Duodenal mucosa (tissue), 2 donors: ENCODE measurements at regions not wholly inside any gene's neighbourhood (a gene's known extent, or its start where the extent isn't known, plus 50 kb on each side); places are given as distances from the start of the nearest gene placed in this dataset.

Experiments
- H3K27ac ChIP-seq: one replicate; pipeline ENCODE4 v1.7.0; 2013; ENCODE audit warnings: low read depth, low read length
- H3K27me3 ChIP-seq, 2 donors: one replicate each; pipeline ENCODE4 v1.7.0; 2013; ENCODE audit warnings: low read length in 2 of 2, control low read depth in 1 of 2; ENCODE audit not compliant: insufficient read depth in 2 of 2, control insufficient read depth in 1 of 2
- H3K36me3 ChIP-seq, 2 donors: one replicate each; pipeline ENCODE4 v1.7.0; 2013; ENCODE audit warnings: low read length in 2 of 2, control low read depth in 1 of 2; ENCODE audit not compliant: insufficient read depth in 2 of 2, control insufficient read depth in 1 of 2
- H3K4me1 ChIP-seq, 2 donors: one replicate each; pipeline ENCODE4 v1.7.0; 2013; ENCODE audit warnings: low read length in 2 of 2, control low read depth in 1 of 2; ENCODE audit not compliant: insufficient read depth in 2 of 2, control insufficient read depth in 1 of 2
- H3K4me3 ChIP-seq, 2 donors: one replicate each; pipeline ENCODE4 v1.7.0; 2013; ENCODE audit warnings: low read length in 2 of 2, low read depth in 1 of 2
- H3K9ac ChIP-seq, 2 donors: one replicate each; pipeline ENCODE4 v1.7.0; 2013; ENCODE audit warnings: low read length in 2 of 2, low read depth in 1 of 2
- H3K9me3 ChIP-seq, 2 donors: one replicate each; pipeline ENCODE4 v1.7.0; 2013; ENCODE audit warnings: low read length in 2 of 2, control low read depth in 1 of 2; ENCODE audit not compliant: control insufficient read depth in 1 of 2

DNA sequence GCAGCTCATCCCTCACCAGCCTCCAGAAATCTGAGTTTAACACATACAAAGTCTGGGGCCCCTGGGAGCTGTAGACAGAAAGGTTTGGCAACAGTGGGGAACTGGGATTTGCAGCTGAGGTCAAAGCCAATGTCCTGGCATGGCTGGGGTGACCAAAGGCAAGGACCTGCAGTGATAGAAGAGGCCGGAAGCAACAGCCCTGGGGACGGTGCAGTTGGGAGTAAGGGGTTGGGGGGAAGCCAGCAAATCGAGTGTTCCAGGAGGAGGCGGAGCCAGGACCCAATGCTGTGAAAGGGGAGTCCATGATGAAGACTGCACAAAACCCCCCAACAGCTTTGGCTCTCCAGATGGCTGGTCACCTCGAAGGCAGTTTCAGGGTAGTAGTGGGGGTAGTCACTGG, 74.1 kb upstream of the SPATA12 start:
- Histone ChIP-seq H3K9ac (no peak overlapping the region), H3K27me3 (peaks cover 0 to 11% of the 10 kb centered on the region in 2 donors), H3K36me3 (no peaks in the 10 kb centered on the region), H3K27ac (no peak overlapping the region), H3K4me3 (no peak overlapping the region), H3K9me3 (no peaks in the 10 kb centered on the region), H3K4me1 (peaks cover 16 to 28% of the 10 kb centered on the region in 2 donors)

DNA sequence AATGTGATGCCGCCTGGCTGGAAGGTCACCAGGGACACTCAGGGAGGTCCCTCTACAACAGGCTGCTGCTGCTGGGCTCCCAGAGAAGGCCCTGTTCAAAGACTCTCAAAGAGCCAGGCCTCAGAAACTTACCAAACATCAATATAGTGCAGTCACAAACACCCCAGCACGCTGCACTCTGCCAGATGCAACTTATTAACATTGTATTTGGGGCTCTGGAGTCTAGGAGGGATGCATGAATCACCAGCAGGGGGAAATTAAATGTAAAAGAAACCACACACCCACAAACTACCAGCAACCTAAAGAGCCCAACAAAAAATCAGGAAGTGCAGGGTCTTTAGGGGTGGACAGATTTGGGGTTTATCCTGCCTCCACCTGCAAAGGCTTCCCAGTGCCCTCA, 74.6 kb upstream of the SPATA12 start:
- no peak overlapping the region for H3K4me3 ChIP-seq
- H3K4me1 ChIP-seq: peaks cover 13 to 24% of the 10 kb centered on the region in 2 donors
- H3K9me3 ChIP-seq: no peaks in the 10 kb centered on the region
- H3K9ac ChIP-seq: no peak overlapping the region
- H3K27me3 ChIP-seq: peaks cover 0 to 11% of the 10 kb centered on the region in 2 donors
- H3K36me3 ChIP-seq: no peaks in the 10 kb centered on the region
- H3K27ac ChIP-seq: no peak overlapping the region

DNA sequence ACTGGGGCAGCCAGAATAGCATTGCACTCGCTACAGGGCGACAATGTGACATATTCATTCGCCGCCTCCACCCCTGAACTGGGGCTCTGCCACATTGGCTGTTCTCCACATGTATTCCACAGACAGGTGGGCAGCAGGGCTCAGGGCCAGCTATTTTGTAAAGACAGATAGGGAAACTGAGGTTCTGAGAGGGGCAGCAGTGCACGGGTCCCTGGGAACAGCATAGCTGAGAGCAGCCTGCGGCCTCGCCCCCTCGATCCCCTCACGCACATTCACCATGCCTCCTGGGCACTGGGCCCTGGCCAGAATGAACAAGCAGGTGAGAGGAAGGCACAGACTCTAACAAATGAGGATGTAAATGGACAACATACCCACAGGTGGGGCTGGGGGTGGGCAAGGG, 75.0 kb upstream of the SPATA12 start:
- Histone ChIP-seq H3K4me1 (peaks cover 9 to 20% of the 10 kb centered on the region in 2 donors), H3K27ac (no peak overlapping the region)

DNA sequence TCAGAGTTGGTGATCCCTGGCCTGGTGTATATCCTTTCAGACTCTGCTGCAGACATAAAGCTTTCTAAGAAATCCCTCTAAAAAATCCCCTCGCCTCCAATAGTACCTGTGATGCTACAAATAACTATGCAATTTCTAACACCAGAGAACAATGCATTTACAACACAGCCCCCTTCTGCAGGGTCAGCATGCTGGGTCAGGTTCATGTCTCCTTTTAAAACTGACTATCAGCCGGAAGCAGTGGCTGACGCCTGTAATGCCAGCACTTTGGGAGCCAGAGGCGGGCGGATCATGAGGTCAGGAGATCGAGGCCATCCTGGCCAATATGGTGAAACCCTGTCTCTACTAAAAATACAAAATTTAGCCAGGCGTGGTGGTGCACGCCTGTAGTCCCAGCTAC, 77.0 kb upstream of the SPATA12 start:
- H3K27ac ChIP-seq: no peak overlapping the region
- H3K9me3 ChIP-seq: no peaks in the 10 kb centered on the region
- H3K27me3 ChIP-seq: no peaks in the 10 kb centered on the region
- peaks cover 0 to 1% of the 10 kb centered on the region in 2 donors for H3K4me1 ChIP-seq
- no peaks in the 10 kb centered on the region for H3K36me3 ChIP-seq
- H3K9ac ChIP-seq: no peak overlapping the region
- H3K4me3 ChIP-seq: no peak overlapping the region

More for the DNA sequence above, 75.0 kb upstream of the SPATA12 start:
- H3K36me3 ChIP-seq: no peaks in the 10 kb centered on the region
- H3K9ac ChIP-seq: no peak overlapping the region
- no peaks in the 10 kb centered on the region for H3K9me3 ChIP-seq
- no peak overlapping the region for H3K4me3 ChIP-seq
- H3K27me3 ChIP-seq: peaks cover 0 to 11% of the 10 kb centered on the region in 2 donors

DNA sequence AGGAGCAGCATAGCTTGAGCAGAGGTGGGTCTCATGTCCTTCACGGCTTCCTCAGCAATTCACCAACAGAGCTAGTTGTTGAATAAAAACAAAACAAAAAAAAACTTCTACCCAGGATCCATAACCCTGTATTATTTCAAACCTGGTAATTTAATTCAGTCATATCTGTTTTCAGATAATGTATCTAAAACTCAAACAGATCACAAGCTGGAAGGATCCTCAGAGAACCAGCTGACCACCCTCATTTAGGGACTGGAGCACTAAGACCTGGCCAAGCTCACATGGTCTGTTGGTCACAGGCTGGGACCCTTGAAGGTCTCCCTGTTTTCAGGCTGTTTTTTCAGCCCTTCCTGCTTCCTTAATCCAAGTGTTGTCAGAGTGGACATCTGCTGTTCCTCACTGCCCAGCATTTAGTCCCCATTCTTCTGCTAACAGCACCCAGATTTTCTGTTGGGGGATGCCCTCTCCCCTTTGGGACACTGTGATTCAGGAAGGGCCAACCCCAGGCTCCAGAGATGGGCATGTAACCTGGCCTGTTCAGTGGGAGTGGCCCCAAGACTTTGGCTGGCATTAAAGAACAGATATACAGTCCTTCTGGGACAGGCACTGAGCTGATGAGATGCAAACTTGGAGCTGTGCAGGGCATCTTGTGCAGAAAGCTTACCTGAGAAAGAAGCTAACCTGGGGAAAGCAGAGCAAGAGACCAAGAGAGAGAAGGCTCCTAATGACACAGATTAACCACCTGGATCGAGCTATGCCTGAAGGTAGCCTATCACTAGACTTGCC, 78.8 kb upstream of the SPATA12 start:
- Histone ChIP-seq H3K36me3 (no peaks in the 10 kb centered on the region), H3K27me3 (no peaks in the 10 kb centered on the region), H3K9ac (no peak overlapping the region), H3K4me1 (no peaks in the 10 kb centered on the region), H3K4me3 (no peak overlapping the region), H3K27ac (no peak overlapping the region), H3K9me3 (no peaks in the 10 kb centered on the region)

DNA sequence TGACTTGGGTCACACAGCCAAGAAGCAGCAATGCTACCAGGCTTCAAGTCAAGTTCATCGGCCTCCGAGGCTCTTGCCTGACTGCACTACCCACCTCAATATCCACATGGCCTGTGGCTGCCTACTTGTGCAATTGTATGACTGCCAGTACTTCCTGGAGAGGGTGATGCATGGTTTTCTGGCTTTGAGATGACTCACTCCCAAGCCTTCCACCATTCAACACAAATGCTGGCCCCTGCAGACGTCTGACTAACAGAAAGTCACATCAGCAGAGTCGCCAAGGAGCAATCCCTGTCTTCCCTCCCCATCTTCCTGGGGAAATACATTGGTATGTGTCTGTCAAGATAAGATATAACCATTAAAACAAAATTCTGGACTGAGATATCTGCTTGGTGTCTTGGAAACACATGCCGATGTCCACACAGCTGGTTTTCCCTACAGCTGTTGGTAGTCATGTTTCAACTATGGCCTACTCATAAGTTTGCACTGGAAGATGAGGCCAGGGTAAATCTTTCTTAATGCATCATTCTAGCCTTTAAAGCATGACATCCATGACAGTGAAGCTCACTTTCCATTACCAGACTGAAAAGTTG, 79.6 kb upstream of the SPATA12 start:
- H3K27ac ChIP-seq: no peak overlapping the region

DNA sequence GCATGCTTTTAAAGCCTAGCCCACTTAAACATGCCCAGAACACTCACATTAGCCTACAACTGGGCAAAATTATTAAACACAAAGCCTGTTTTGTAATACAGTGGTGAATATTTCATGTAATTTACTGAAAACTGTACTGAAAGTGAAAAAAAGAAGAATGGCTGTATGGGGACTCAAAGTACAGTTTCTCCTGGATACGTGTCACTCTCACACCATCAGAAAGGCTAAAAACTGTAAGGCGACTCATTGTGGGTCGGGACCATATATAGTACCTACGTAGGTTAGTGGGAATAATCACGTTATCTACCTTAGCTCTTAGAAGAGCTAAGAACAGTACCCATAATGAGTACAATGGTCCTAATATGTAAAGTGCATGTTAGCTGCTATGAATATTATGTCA, 80.2 kb upstream of the SPATA12 start:
- H3K9me3 ChIP-seq: no peaks in the 10 kb centered on the region
- H3K27ac ChIP-seq: no peak overlapping the region
- no peaks in the 10 kb centered on the region for H3K27me3 ChIP-seq
- no peaks in the 10 kb centered on the region for H3K36me3 ChIP-seq
- no peaks in the 10 kb centered on the region for H3K4me1 ChIP-seq
- H3K4me3 ChIP-seq: no peak overlapping the region
- no peak overlapping the region for H3K9ac ChIP-seq

More for the DNA sequence above, 79.6 kb upstream of the SPATA12 start:
- Histone ChIP-seq H3K9me3 (no peaks in the 10 kb centered on the region), H3K36me3 (no peaks in the 10 kb centered on the region), H3K4me1 (no peaks in the 10 kb centered on the region), H3K4me3 (no peak overlapping the region), H3K27me3 (no peaks in the 10 kb centered on the region), H3K9ac (no peak overlapping the region)

DNA sequence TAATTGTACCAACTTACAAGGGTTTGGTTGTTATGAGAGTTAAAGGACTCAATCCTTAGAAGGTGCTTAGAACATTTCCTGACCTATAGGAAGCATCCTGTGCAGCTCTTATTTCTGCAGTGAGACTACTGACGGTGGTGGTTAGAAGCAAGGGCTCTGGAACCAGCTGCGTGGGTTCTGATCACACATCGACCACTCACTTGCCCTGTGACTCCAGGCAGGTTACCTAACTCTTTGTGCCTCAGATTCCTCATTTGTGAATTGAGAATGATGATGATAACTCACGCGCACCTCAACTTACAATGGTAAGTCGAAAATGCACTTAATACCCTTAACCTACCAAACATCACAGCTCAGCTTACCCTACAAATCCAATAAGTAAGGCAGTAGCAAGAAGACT, 80.7 kb upstream of the SPATA12 start:
- H3K4me1 ChIP-seq: no peaks in the 10 kb centered on the region
- H3K36me3 ChIP-seq: no peaks in the 10 kb centered on the region
- no peak overlapping the region for H3K27ac ChIP-seq
- H3K27me3 ChIP-seq: no peaks in the 10 kb centered on the region
- H3K4me3 ChIP-seq: no peak overlapping the region
- no peaks in the 10 kb centered on the region for H3K9me3 ChIP-seq
- no peak overlapping the region for H3K9ac ChIP-seq

DNA sequence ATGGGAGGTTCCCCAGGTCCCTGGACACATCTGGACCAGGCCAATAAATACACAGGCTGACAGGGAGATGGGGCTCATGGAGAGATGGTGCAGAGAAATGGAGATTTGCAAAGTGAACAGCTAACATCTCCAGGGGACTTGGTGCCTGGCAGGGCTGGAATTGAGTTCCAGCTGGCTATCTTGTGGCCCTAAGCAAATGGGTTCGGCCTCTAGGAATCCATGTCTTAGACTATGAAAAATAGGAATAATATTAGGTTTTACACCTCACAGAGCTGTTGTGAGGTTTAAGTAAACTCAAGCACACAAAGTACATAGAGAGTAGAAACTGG, 82.9 kb upstream of the SPATA12 start:
- Histone ChIP-seq H3K4me3 (no peak overlapping the region), H3K9ac (no peak overlapping the region), H3K27me3 (no peaks in the 10 kb centered on the region), H3K4me1 (no peaks in the 10 kb centered on the region), H3K9me3 (no peaks in the 10 kb centered on the region), H3K36me3 (no peaks in the 10 kb centered on the region), H3K27ac (no peak overlapping the region)

DNA sequence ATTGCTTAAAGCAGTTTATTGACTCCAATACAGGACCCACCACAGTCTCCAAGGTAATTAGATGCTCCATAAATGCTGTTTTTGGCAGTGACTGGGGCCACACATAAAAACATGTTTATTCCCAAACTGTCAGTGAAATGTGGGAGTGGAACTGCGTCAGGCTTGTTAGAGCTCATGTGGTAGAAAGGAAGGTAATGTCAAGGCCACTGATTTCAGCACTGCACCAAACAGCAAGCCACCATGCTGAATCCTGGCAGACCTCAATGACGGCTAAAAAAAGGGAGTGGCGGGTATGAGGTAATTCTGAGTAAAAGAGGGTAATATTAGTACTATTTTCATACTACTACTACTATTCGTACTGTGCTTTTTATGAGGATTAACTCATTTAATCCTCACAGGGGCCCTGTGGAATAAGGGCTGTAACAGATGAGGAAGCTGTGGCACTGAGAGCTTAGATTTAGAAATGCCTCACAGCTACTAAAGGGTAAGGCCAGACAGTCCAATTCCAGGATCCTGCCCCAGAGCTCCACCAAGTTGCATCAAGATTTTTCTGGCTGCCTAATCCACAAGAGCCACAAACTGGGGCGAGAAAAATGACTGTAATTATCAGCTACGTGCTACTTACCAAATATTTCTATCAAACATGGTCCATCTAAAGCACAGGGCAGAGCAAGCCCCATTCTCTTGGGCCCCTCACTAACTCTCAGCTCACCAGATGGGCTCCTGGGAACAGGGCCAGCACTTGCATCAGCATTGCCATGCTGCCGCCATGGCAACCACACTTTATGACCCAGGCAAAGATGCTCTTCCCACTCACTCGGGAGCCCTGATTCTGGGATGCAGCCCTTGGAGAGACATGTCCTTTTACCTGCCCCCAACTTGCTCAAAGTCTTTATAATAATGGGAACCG, 83.6 kb upstream of the SPATA12 start:
- Histone ChIP-seq H3K4me3 (no peak overlapping the region), H3K27ac (no peak overlapping the region)

More for the DNA sequence above, 83.6 kb upstream of the SPATA12 start:
- Histone ChIP-seq H3K4me1 (no peaks in the 10 kb centered on the region), H3K27me3 (no peaks in the 10 kb centered on the region), H3K9me3 (no peaks in the 10 kb centered on the region), H3K36me3 (no peaks in the 10 kb centered on the region), H3K9ac (no peak overlapping the region)
